ENCODE measurements at regions not wholly inside any gene's neighbourhood (a gene's known extent, or its start where the extent isn't known, plus 50 kb on each side); places are given as distances from the start of the nearest gene placed in this dataset.

GRCh38 chr13:112130418-112130817 is 63.5 kb downstream of the SOX1 start:
- no peak for TF ChIP-seq EZH2phosphoT487 (IDR thresholded peaks at IDR 0.05; ENCODE audit: unreplicated experiment)
- TF ChIP-seq REST (IDR thresholded peaks at IDR 0.05; ENCODE audit: unreplicated experiment), result no peak
- TF ChIP-seq EZH2 (IDR thresholded peaks at IDR 0.05; ENCODE audit: low read depth, unreplicated experiment), result no peak
- TF ChIP-seq CTCF (conservative IDR thresholded peaks at IDR 0.05; ENCODE audit: low read depth in 2 of 2), result no peak
- no peak for TF ChIP-seq POLR2AphosphoS5 (IDR thresholded peaks at IDR 0.05; ENCODE audit: low read depth)
- no peak for TF ChIP-seq JUNB (IDR thresholded peaks at IDR 0.05; ENCODE audit: unreplicated experiment)
- TF ChIP-seq CREB1 (CRISPR knock-in tag; IDR thresholded peaks at IDR 0.05; ENCODE audit: low read depth), result no peak
- no peak for TF ChIP-seq ETS1 (IDR thresholded peaks at IDR 0.05)
- TF ChIP-seq NANOG (IDR thresholded peaks at IDR 0.05; ENCODE audit: borderline replicate concordance), result no peak
- no peak for TF ChIP-seq ZNF331 (CRISPR knock-in tag; IDR thresholded peaks at IDR 0.05; ENCODE audit: low read depth)
- no peak for TF ChIP-seq STAT1 (IDR thresholded peaks at IDR 0.05; ENCODE audit: unreplicated experiment)
- TF ChIP-seq ZNF114 (CRISPR knock-in tag; IDR thresholded peaks at IDR 0.05), result no peak

Data from GM23338 (cell line).